Left lung (tissue), 4 donors: ENCODE measurements at regions not wholly inside any gene's neighbourhood (a gene's known extent, or its start where the extent isn't known, plus 50 kb on each side); places are given as distances from the start of the nearest gene placed in this dataset.

Experiments
- ATAC-seq: fragments of 200-7000 bp; cut with Tn5 transposase; one replicate; pipeline ENCODE4 v1.9.1; 2020; ENCODE audit warnings: moderate library complexity
- DNase-seq, 4 donors: peaks; one replicate each; pipeline ENCODE4 v3.0.0-alpha.2; 2013 to 2020
- H3K27ac ChIP-seq, 2 donors: fragments of 200-600 bp; sonication (generic) in 1 of 2; one replicate each; pipeline versions ENCODE4 v1.5.0 to v1.8.0; 2020 to 2021
- H3K27me3 ChIP-seq, 2 donors: fragments of 200-600 bp; sonication (generic) in 1 of 2; one replicate each; pipeline versions ENCODE4 v1.5.0 to v1.8.0; 2020 to 2021
- H3K36me3 ChIP-seq, 2 donors: fragments of 200-600 bp; sonication (generic) in 1 of 2; one replicate each; pipeline versions ENCODE4 v1.5.0 to v1.8.0; 2020 to 2021
- H3K4me1 ChIP-seq, 2 donors: fragments of 200-600 bp; one replicate each; pipeline ENCODE4 v1.8.0; 2021
- H3K4me3 ChIP-seq, 2 donors: fragments of 200-600 bp; sonication (generic) in 1 of 2; one replicate each; pipeline versions ENCODE4 v1.5.0 to v1.8.0; 2020 to 2021; ENCODE audit warnings: mild to moderate bottlenecking in 1 of 2
- H3K9me3 ChIP-seq, 2 donors: fragments of 200-600 bp; sonication (generic) in 1 of 2; one replicate each; pipeline versions ENCODE4 v1.5.0 to v1.8.0; 2020 to 2021
- CTCF ChIP-seq, 2 donors: fragments of 200-600 bp; sonication (generic) in 1 of 2; IDR thresholded peaks; one replicate each; pipeline versions ENCODE4 v1.5.0 to v1.8.0; 2021; ENCODE audit warnings: antibody characterized with exemption in 2 of 2
- intact Hi-C, 2 donors: fragments of 100-400 bp; cut with DNase I; formaldehyde crosslinking; loops; one replicate each; pipeline versions ENCODE4 v1.11.2 to v1.14.2; 2022
- donor health status: DM: no; HTN: yes; CAD: no.
- donor health status: DM: no; HTN: no; CAD: no.

GRCh38 chr6:14259594-14260152 is 142.1 kb downstream of the CD83 start:
- Histone ChIP-seq H3K36me3 (no peaks in the 10 kb centered on the region), H3K4me1 (no peaks in the 10 kb centered on the region), H3K9me3 (peaks cover 0 to 30% of the 10 kb centered on the region in 2 donors), H3K27me3 (no peaks in the 10 kb centered on the region), H3K4me3 (no peak overlapping the region), H3K27ac (no peak overlapping the region)
- TF ChIP-seq CTCF (IDR thresholded peaks at IDR 0.05), result no peak
- ATAC-seq (no peak), DNase-seq (no peak)
- intact Hi-C loops, result no loop called here

- H3K27ac ChIP-seq, result no peak overlapping the region
- no peaks in the 10 kb centered on the region for H3K36me3 ChIP-seq
- H3K4me1 ChIP-seq, result no peaks in the 10 kb centered on the region
- TF ChIP-seq CTCF (IDR thresholded peaks at IDR 0.05), result no peak
- DNase-seq (no peak), ATAC-seq (no peak)
- no peak overlapping the region for H3K4me3 ChIP-seq
- intact Hi-C loops, result no loop called here
- H3K9me3 ChIP-seq, result peaks cover 0 to 32% of the 10 kb centered on the region in 2 donors
- no peaks in the 10 kb centered on the region for H3K27me3 ChIP-seq
Measured at GRCh38 chr6:14260839-14261238, 143.3 kb downstream of the CD83 start.

- H3K27me3 ChIP-seq, result no peaks in the 10 kb centered on the region
- ATAC-seq, result no peak
- intact Hi-C loops, result no loop called here
- peaks cover 0 to 32% of the 10 kb centered on the region in 2 donors for H3K9me3 ChIP-seq
- no peaks in the 10 kb centered on the region for H3K4me1 ChIP-seq
- no peak for TF ChIP-seq CTCF (IDR thresholded peaks at IDR 0.05)
- DNase-seq, result no peak
- no peak overlapping the region for H3K4me3 ChIP-seq
- H3K27ac ChIP-seq, result no peak overlapping the region
- H3K36me3 ChIP-seq, result no peaks in the 10 kb centered on the region
Measured at GRCh38 chr6:14263881-14264424, 146.4 kb downstream of the CD83 start.

- Histone ChIP-seq H3K27me3 (no peaks in the 10 kb centered on the region), H3K4me3 (no peak overlapping the region), H3K9me3 (peaks cover 0 to 32% of the 10 kb centered on the region in 2 donors), H3K4me1 (no peaks in the 10 kb centered on the region), H3K36me3 (no peaks in the 10 kb centered on the region), H3K27ac (no peak overlapping the region)
- intact Hi-C loops, result no loop called here
- no peak for ATAC-seq
- no peak for DNase-seq
- no peak for TF ChIP-seq CTCF (IDR thresholded peaks at IDR 0.05)
Measured at GRCh38 chr6:14265049-14266021, 147.8 kb downstream of the CD83 start.

- DNase-seq (no peak), ATAC-seq (no peak)
- intact Hi-C loops, result no loop called here
- H3K27ac ChIP-seq, result no peak overlapping the region
- H3K4me1 ChIP-seq, result no peaks in the 10 kb centered on the region
- H3K27me3 ChIP-seq, result no peaks in the 10 kb centered on the region
- H3K36me3 ChIP-seq, result no peaks in the 10 kb centered on the region
- H3K9me3 ChIP-seq, result peaks cover 0 to 24% of the 10 kb centered on the region in 2 donors
- H3K4me3 ChIP-seq, result no peak overlapping the region
- no peak for TF ChIP-seq CTCF (IDR thresholded peaks at IDR 0.05)
Measured at GRCh38 chr6:14266266-14266665, 148.7 kb downstream of the CD83 start.
